Neutrophil (primary cell): ENCODE measurements at regions not wholly inside any gene's neighbourhood (a gene's known extent, or its start where the extent isn't known, plus 50 kb on each side); places are given as distances from the start of the nearest gene placed in this dataset.

Source experiments
- H3K27ac ChIP-seq: fragments of 200-600 bp; sonication (generic); 2 replicates; pipeline ENCODE4 v1.5.1; 2016; ENCODE audit warnings: mild to moderate bottlenecking, moderate library complexity
- H3K27me3 ChIP-seq: fragments of 200-600 bp; sonication (generic); 2 replicates; pipeline ENCODE4 v1.6.0; 2016; ENCODE audit warnings: mild to moderate bottlenecking
- H3K36me3 ChIP-seq: fragments of 200-600 bp; sonication (generic); 2 replicates; pipeline ENCODE4 v1.5.1; 2017
- H3K4me1 ChIP-seq, 2 experiments: fragments of 200-600 bp in 1 of 2; sonication (generic) in 1 of 2; 1 replicate in 1 of 2; 2 replicates in 1 of 2; pipeline versions ENCODE4 v1.5.1 to v1.6.1; 2013 to 2016; ENCODE audit warnings: low read depth in 1 of 2, low read length in 1 of 2, mild to moderate bottlenecking in 1 of 2, moderate library complexity in 1 of 2; ENCODE audit not compliant: control insufficient read depth in 1 of 2, insufficient read depth in 1 of 2
- H3K4me3 ChIP-seq, 2 experiments: fragments of 200-600 bp in 1 of 2; sonication (generic) in 1 of 2; 1 replicate in 1 of 2; 2 replicates in 1 of 2; pipeline ENCODE4 v1.5.1; 2013 to 2016; ENCODE audit warnings: low read depth in 1 of 2, low read length in 1 of 2, mild to moderate bottlenecking in 1 of 2, moderate library complexity in 1 of 2
- H3K9me3 ChIP-seq: fragments of 200-600 bp; sonication (generic); 2 replicates; pipeline ENCODE4 v1.5.1; 2016
- CTCF ChIP-seq: fragments of 200-600 bp; sonication (generic); IDR thresholded peaks from 2 replicates; pipeline ENCODE4 v1.5.1; 2016; ENCODE audit warnings: antibody characterized with exemption

GRCh38 chr2:181114021-181114420, 133.6 kb downstream of the UBE2E3 start:
- H3K4me1 ChIP-seq = peaks cover 9 to 12% of the 10 kb centered on the region in 2 experiments
- H3K27me3 ChIP-seq = peaks cover 56% of the 10 kb centered on the region
- no peaks in the 10 kb centered on the region for H3K9me3 ChIP-seq
- no peak overlapping the region for H3K27ac ChIP-seq
- no peak for TF ChIP-seq CTCF
- H3K36me3 ChIP-seq = no peaks in the 10 kb centered on the region
- H3K4me3 ChIP-seq = no peak overlapping the region

- TF ChIP-seq CTCF = no peak
- H3K27me3 ChIP-seq = peaks cover 38% of the 10 kb centered on the region
- no peak overlapping the region for H3K27ac ChIP-seq
- no peaks in the 10 kb centered on the region for H3K4me1 ChIP-seq
- no peaks in the 10 kb centered on the region for H3K9me3 ChIP-seq
- no peak overlapping the region for H3K4me3 ChIP-seq
- H3K36me3 ChIP-seq = no peaks in the 10 kb centered on the region
These were observed 135.9 kb downstream of the UBE2E3 start for GRCh38 chr2:181116261-181116660.

- Histone ChIP-seq H3K4me1 (no peaks in the 10 kb centered on the region), H3K9me3 (no peaks in the 10 kb centered on the region), H3K4me3 (no peak overlapping the region), H3K27ac (no peak overlapping the region), H3K36me3 (no peaks in the 10 kb centered on the region), H3K27me3 (peaks cover 27% of the 10 kb centered on the region)
- TF ChIP-seq CTCF = no peak
These were observed 137.0 kb downstream of the UBE2E3 start for GRCh38 chr2:181117206-181117925.

- no peak for TF ChIP-seq CTCF
- H3K36me3 ChIP-seq = no peaks in the 10 kb centered on the region
- no peaks in the 10 kb centered on the region for H3K9me3 ChIP-seq
- no peak overlapping the region for H3K4me3 ChIP-seq
- no peak overlapping the region for H3K27ac ChIP-seq
- peaks cover 0 to 8% of the 10 kb centered on the region in 2 experiments for H3K4me1 ChIP-seq
- peaks cover 7% of the 10 kb centered on the region for H3K27me3 ChIP-seq
These were observed 140.2 kb downstream of the UBE2E3 start for GRCh38 chr2:181120625-181121024.

GRCh38 chr2:181121996-181122395, 141.6 kb downstream of the UBE2E3 start:
- Histone ChIP-seq H3K9me3 (no peaks in the 10 kb centered on the region), H3K27ac (no peak overlapping the region), H3K27me3 (no peaks in the 10 kb centered on the region), H3K4me1 (peaks cover 0 to 8% of the 10 kb centered on the region in 2 experiments), H3K4me3 (no peak overlapping the region), H3K36me3 (no peaks in the 10 kb centered on the region)
- no peak for TF ChIP-seq CTCF
